Activated CD8-positive, alpha-beta memory T cell treated with anti-CD3 and anti-CD28 coated beads, Interleukin-2, amount 10 ng/mL, durations not matched to agents 7 days and 5 days (primary cell): ENCODE measurements at regions not wholly inside any gene's neighbourhood (a gene's known extent, or its start where the extent isn't known, plus 50 kb on each side); places are given as distances from the start of the nearest gene placed in this dataset.

Experiments
- ATAC-seq: fragments of 150-1000 bp; cut with Tn5 transposase; one replicate; pipeline ENCODE4 v1.10.0; 2021; ENCODE audit warnings: moderate library complexity
- CTCF ChIA-PET: fragments of 350-600 bp; sonication (Branson Sonifier 250); formaldehyde crosslinking; loops from one replicate; lab custom pipeline; 2021; ENCODE audit warnings: antibody characterized with exemption; lab: Charles Lee
- DNase-seq: peaks from one replicate; pipeline ENCODE4 v3.0.0-alpha.2; 2020
- H3K27ac Mint-ChIP-seq: one replicate; pipeline ENCODE4 v1.8.0; 2021; ENCODE audit warnings: mild to moderate bottlenecking, mixed read lengths
- H3K27me3 Mint-ChIP-seq: one replicate; pipeline ENCODE4 v1.8.0; 2021; ENCODE audit warnings: mixed read lengths
- H3K36me3 Mint-ChIP-seq: one replicate; pipeline ENCODE4 v1.8.0; 2021; ENCODE audit warnings: mild to moderate bottlenecking, mixed read lengths
- H3K4me1 Mint-ChIP-seq: one replicate; pipeline ENCODE4 v1.8.0; 2021; ENCODE audit warnings: mixed read lengths
- H3K4me3 Mint-ChIP-seq: one replicate; pipeline ENCODE4 v1.8.0; 2021; ENCODE audit warnings: mild to moderate bottlenecking, moderate library complexity, mixed read lengths
- H3K9me3 Mint-ChIP-seq: one replicate; pipeline ENCODE4 v1.8.0; 2022; ENCODE audit warnings: low read depth, mixed read lengths

DNA sequence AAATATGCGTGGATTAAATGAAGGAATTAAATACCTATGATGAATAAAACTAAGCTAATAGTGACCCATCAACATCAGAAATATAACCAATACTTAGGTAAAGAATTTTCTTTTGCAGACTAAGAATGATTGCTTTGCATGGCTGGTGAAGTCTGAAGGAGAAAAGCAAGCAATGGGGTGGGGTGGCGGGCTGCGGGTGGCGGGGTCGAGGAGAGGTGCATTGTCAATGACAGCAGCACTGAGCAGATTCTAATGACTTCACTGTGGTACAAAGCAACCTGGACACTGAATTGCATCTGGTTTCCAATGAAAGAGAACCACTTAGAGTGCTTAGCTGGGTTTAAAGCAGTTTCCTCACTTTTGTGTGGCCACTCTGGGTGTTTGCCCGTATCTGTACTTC lies 171.5 kb upstream of the IL12A start:
- Mint-ChIP-seq H3K4me3 (no peak overlapping the region), H3K27me3 (peaks cover 4% of the 10 kb centered on the region), H3K36me3 (no peaks in the 10 kb centered on the region), H3K4me1 (no peaks in the 10 kb centered on the region), H3K9me3 (no peaks in the 10 kb centered on the region), H3K27ac (no peak overlapping the region)
- no peak for ATAC-seq
- CTCF ChIA-PET, result interaction anchor here (0.5 kb wide), 1 partner anchor 221 kb away, joined by 4 read pairs; no protein-coding TSS in a partner anchor
- no peak for DNase-seq

DNA sequence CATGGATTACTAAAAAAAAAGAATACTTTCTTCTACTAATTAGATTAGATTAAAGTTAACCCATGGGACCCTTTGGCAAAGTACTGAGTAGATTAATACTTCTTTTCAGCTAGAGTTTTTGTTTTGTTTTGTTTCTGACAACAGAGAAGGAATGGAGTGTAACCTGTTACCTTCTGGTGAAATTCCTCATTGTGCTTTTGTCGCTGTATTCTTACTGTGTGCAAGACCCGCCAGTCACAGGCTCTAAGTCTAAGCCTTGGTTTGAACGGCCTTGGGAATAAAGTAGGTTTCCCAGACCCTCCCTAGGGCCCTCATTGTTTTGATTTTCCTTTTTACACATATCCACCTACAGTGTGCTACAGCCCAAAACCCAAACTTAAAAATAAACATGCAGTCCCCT lies 171.1 kb upstream of the IL12A start:
- Mint-ChIP-seq H3K27ac (no peak overlapping the region), H3K4me3 (no peak overlapping the region), H3K9me3 (no peaks in the 10 kb centered on the region), H3K36me3 (no peaks in the 10 kb centered on the region), H3K27me3 (peaks cover 6% of the 10 kb centered on the region), H3K4me1 (no peaks in the 10 kb centered on the region)
- DNase-seq (no peak), ATAC-seq (no peak)
- CTCF ChIA-PET, result interaction anchor here (0.5 kb wide), 1 partner anchor 221 kb away, joined by 4 read pairs; no protein-coding TSS in a partner anchor

GRCh38 chr3:159818399-159818798 lies 170.2 kb upstream of the IL12A start:
- Mint-ChIP-seq H3K4me3 (no peak overlapping the region), H3K4me1 (no peaks in the 10 kb centered on the region), H3K27ac (no peak overlapping the region), H3K27me3 (peaks cover 6% of the 10 kb centered on the region), H3K9me3 (no peaks in the 10 kb centered on the region), H3K36me3 (no peaks in the 10 kb centered on the region)
- DNase-seq (no peak), ATAC-seq (no peak)
- CTCF ChIA-PET, result no interaction called here

- CTCF ChIA-PET, result no interaction called here
- H3K9me3 Mint-ChIP-seq, result no peaks in the 10 kb centered on the region
- H3K27me3 Mint-ChIP-seq, result peaks cover 6% of the 10 kb centered on the region
- no peaks in the 10 kb centered on the region for H3K4me1 Mint-ChIP-seq
- H3K27ac Mint-ChIP-seq, result no peak overlapping the region
- no peaks in the 10 kb centered on the region for H3K36me3 Mint-ChIP-seq
- H3K4me3 Mint-ChIP-seq, result no peak overlapping the region
- ATAC-seq (no peak), DNase-seq (no peak)
Observed at GRCh38 chr3:159818997-159819500, 169.6 kb upstream of the IL12A start.

DNA sequence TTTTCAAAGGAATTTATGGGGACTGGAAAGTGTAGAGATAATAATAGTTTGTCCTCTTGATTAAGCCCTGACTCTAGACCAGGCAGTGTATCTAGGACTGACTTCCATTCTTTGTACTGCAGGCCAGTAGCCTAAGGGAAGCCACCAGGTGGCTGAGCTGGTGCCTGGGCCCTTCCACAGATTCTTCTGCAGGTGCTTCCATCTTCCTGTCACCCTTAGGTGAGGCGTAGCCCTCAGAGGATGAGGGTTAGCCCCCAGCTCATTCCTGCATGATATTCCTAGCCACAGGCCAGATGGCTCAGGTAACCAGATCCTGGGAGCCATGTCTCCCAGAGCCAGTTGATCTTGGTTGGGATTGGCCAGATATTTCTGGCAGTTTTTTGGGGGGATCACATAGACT lies 169.0 kb upstream of the IL12A start:
- Mint-ChIP-seq H3K27ac (no peak overlapping the region), H3K4me3 (no peak overlapping the region), H3K27me3 (peaks cover 6% of the 10 kb centered on the region), H3K4me1 (no peaks in the 10 kb centered on the region), H3K36me3 (no peaks in the 10 kb centered on the region), H3K9me3 (no peaks in the 10 kb centered on the region)
- ATAC-seq (no peak), DNase-seq (no peak)
- CTCF ChIA-PET, result no interaction called here

DNA sequence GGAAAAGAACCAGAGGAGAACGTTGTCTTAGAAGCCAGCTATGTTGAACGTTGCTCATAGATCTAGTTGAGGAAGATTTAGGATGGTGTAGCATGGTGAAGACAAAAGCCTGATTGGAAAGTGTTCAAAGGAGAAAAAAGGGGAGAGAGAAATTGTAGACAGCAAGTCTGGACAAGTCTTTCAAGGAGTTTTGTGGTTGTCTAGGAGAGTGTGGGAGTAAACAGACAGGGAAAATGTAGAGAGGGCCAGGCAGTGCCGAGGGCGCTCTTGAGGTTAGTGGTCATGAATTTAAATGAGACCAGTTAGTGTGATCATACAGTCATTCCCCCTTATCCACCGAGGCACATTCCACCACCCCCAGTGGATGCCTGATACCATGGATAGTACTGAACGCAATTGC lies 167.5 kb upstream of the IL12A start:
- H3K4me1 Mint-ChIP-seq, result no peaks in the 10 kb centered on the region
- no peak for ATAC-seq
- CTCF ChIA-PET, result no interaction called here

GRCh38 chr3:159821736-159822135 lies 166.9 kb upstream of the IL12A start:
- Mint-ChIP-seq H3K27me3 (peaks cover 7% of the 10 kb centered on the region), H3K4me1 (no peaks in the 10 kb centered on the region), H3K27ac (no peak overlapping the region), H3K9me3 (no peaks in the 10 kb centered on the region), H3K36me3 (no peaks in the 10 kb centered on the region), H3K4me3 (no peak overlapping the region)
- DNase-seq (no peak), ATAC-seq (no peak)
- CTCF ChIA-PET, result no interaction called here

More for the DNA sequence above, 167.5 kb upstream of the IL12A start:
- no peak overlapping the region for H3K27ac Mint-ChIP-seq
- DNase-seq, result no peak
- no peak overlapping the region for H3K4me3 Mint-ChIP-seq
- H3K36me3 Mint-ChIP-seq, result no peaks in the 10 kb centered on the region
- no peaks in the 10 kb centered on the region for H3K9me3 Mint-ChIP-seq
- H3K27me3 Mint-ChIP-seq, result peaks cover 6% of the 10 kb centered on the region

DNA sequence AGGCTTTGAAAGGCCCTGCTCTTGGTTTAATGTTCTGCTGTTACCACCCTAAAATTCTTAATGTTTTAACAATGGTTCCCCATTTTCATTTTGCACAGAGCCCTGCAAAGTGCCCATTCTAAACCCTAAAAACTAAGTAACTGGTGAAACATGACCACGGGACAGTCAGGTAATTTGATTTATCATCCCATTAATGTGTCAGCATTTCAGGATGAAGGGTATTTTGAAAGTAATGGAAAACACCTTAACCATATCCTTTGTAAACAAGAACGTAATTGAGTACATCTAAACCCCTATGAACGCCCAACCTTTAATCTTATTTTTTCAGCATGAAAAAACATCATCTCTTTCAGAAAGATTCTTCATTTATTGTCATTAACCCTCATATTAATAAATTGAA lies 164.9 kb upstream of the IL12A start:
- DNase-seq, result no peak
- no peaks in the 10 kb centered on the region for H3K9me3 Mint-ChIP-seq
- CTCF ChIA-PET, result no interaction called here
- H3K4me3 Mint-ChIP-seq, result no peak overlapping the region
- ATAC-seq, result no peak
- no peaks in the 10 kb centered on the region for H3K4me1 Mint-ChIP-seq
- no peak overlapping the region for H3K27ac Mint-ChIP-seq
- peaks cover 7% of the 10 kb centered on the region for H3K27me3 Mint-ChIP-seq
- H3K36me3 Mint-ChIP-seq, result no peaks in the 10 kb centered on the region

- H3K4me3 Mint-ChIP-seq, result no peak overlapping the region
- no peaks in the 10 kb centered on the region for H3K36me3 Mint-ChIP-seq
- no peak overlapping the region for H3K27ac Mint-ChIP-seq
Observed at GRCh38 chr3:159824333-159824732, 164.3 kb upstream of the IL12A start.

GRCh38 chr3:159825216-159825854 lies 163.3 kb upstream of the IL12A start:
- Mint-ChIP-seq H3K36me3 (no peaks in the 10 kb centered on the region), H3K27ac (no peak overlapping the region), H3K9me3 (no peaks in the 10 kb centered on the region), H3K27me3 (peaks cover 9% of the 10 kb centered on the region), H3K4me1 (no peaks in the 10 kb centered on the region), H3K4me3 (no peak overlapping the region)
- CTCF ChIA-PET, result interaction anchor here (1.1 kb wide), 1 partner anchor 163 kb away, joined by 3 read pairs; the partner anchor contains the start of gene IL12A
- ATAC-seq (no peak), DNase-seq (no peak)

More at GRCh38 chr3:159824333-159824732, 164.3 kb upstream of the IL12A start:
- ATAC-seq (no peak), DNase-seq (no peak)
- H3K4me1 Mint-ChIP-seq, result no peaks in the 10 kb centered on the region
- no peaks in the 10 kb centered on the region for H3K9me3 Mint-ChIP-seq
- CTCF ChIA-PET, result no interaction called here
- peaks cover 7% of the 10 kb centered on the region for H3K27me3 Mint-ChIP-seq

DNA sequence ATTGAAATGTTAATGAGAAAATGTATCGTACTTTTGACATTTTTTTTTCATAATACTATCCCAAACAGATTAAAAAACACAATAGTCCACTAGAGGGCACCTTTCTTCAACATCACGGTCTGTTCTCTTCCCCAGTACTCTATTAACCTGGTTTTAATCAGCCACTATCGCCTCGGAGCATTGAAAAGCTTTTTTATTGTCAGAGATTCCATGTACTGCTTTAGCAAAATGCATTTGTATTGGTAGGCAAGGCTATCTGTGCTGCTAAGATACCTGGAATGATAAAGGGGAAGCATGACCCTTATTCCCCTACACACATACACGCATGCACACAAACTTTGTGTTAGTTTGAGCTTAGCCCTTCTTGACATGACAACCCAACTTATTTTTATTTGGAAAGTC lies 160.1 kb upstream of the IL12A start:
- Mint-ChIP-seq H3K4me1 (no peaks in the 10 kb centered on the region), H3K27me3 (peaks cover 6% of the 10 kb centered on the region), H3K4me3 (no peak overlapping the region), H3K9me3 (no peaks in the 10 kb centered on the region), H3K27ac (no peak overlapping the region), H3K36me3 (no peaks in the 10 kb centered on the region)
- ATAC-seq (peak; percentile 58), DNase-seq (no peak)
- CTCF ChIA-PET, result interaction anchor here (1.1 to 1.4 kb wide), 2 partner anchors 11 to 16 kb away, joined by 3 to 4 read pairs; partner anchors contain the start of gene SCHIP1

- Mint-ChIP-seq H3K4me1 (no peaks in the 10 kb centered on the region), H3K27me3 (peaks cover 6% of the 10 kb centered on the region), H3K27ac (no peak overlapping the region), H3K4me3 (no peak overlapping the region), H3K9me3 (no peaks in the 10 kb centered on the region), H3K36me3 (no peaks in the 10 kb centered on the region)
- CTCF ChIA-PET, result interaction anchor here (1.1 to 1.4 kb wide), 2 partner anchors 11 to 16 kb away, joined by 3 to 4 read pairs; partner anchors contain the start of gene SCHIP1
- DNase-seq, result no peak
- no peak for ATAC-seq
Observed at GRCh38 chr3:159829056-159829455, 159.6 kb upstream of the IL12A start.

- ATAC-seq (no peak), DNase-seq (no peak)
- CTCF ChIA-PET, result no interaction called here
- no peak overlapping the region for H3K4me3 Mint-ChIP-seq
- H3K27ac Mint-ChIP-seq, result no peak overlapping the region
- no peaks in the 10 kb centered on the region for H3K4me1 Mint-ChIP-seq
- H3K27me3 Mint-ChIP-seq, result peaks cover 6% of the 10 kb centered on the region
- no peaks in the 10 kb centered on the region for H3K36me3 Mint-ChIP-seq
- H3K9me3 Mint-ChIP-seq, result no peaks in the 10 kb centered on the region
Observed at GRCh38 chr3:159829539-159830227, 159.0 kb upstream of the IL12A start.
